Stimulated activated memory B cell treated with anti-CD40 and anti-IgM and Interleukin-4, amounts not matched to agents 10 μg/mL and 1 μg/mL and 100 μg/mL, for 72 hours (primary cell): ENCODE measurements at regions not wholly inside any gene's neighbourhood (a gene's known extent, or its start where the extent isn't known, plus 50 kb on each side); places are given as distances from the start of the nearest gene placed in this dataset.

Experiments used
- ATAC-seq: fragments of 150-1000 bp; cut with Tn5 transposase; 2 replicates; pipeline ENCODE4 v1.10.0; 2021
- H3K27ac Mint-ChIP-seq: one replicate; pipeline ENCODE4 v1.8.0; 2022; ENCODE audit warnings: mild to moderate bottlenecking, mixed read lengths
- H3K27me3 Mint-ChIP-seq: one replicate; pipeline ENCODE4 v1.8.0; 2022; ENCODE audit warnings: mixed read lengths
- H3K36me3 Mint-ChIP-seq: one replicate; pipeline ENCODE4 v1.8.0; 2022; ENCODE audit warnings: mixed read lengths
- H3K4me1 Mint-ChIP-seq: one replicate; pipeline ENCODE4 v1.8.0; 2022; ENCODE audit warnings: mixed read lengths
- H3K4me3 Mint-ChIP-seq: one replicate; pipeline ENCODE4 v1.8.0; 2022; ENCODE audit warnings: mild to moderate bottlenecking, moderate library complexity, mixed read lengths
- H3K9me3 Mint-ChIP-seq: one replicate; pipeline ENCODE4 v1.8.0; 2022; ENCODE audit warnings: mixed read lengths

GRCh38 chr18:41351430-41351829 is 603.6 kb upstream of the PIK3C3 start:
- no peak overlapping the region for H3K27ac Mint-ChIP-seq
- no peak for ATAC-seq
- no peaks in the 10 kb centered on the region for H3K36me3 Mint-ChIP-seq
- no peaks in the 10 kb centered on the region for H3K27me3 Mint-ChIP-seq
- no peak overlapping the region for H3K4me3 Mint-ChIP-seq
- H3K9me3 Mint-ChIP-seq: peaks cover 3% of the 10 kb centered on the region
- H3K4me1 Mint-ChIP-seq: no peaks in the 10 kb centered on the region

GRCh38 chr18:41347057-41347456 is 608.0 kb upstream of the PIK3C3 start:
- Mint-ChIP-seq H3K27ac (no peak overlapping the region), H3K27me3 (no peaks in the 10 kb centered on the region), H3K4me1 (no peaks in the 10 kb centered on the region), H3K9me3 (peaks cover 4% of the 10 kb centered on the region), H3K4me3 (no peak overlapping the region), H3K36me3 (no peaks in the 10 kb centered on the region)
- ATAC-seq: no peak

GRCh38 chr18:41343808-41344207 is 611.2 kb upstream of the PIK3C3 start:
- no peak overlapping the region for H3K4me3 Mint-ChIP-seq
- no peak overlapping the region for H3K27ac Mint-ChIP-seq
- no peaks in the 10 kb centered on the region for H3K4me1 Mint-ChIP-seq
- ATAC-seq: no peak
- peaks cover 8% of the 10 kb centered on the region for H3K9me3 Mint-ChIP-seq
- H3K36me3 Mint-ChIP-seq: no peaks in the 10 kb centered on the region
- no peaks in the 10 kb centered on the region for H3K27me3 Mint-ChIP-seq

GRCh38 chr18:41338341-41338740 is 616.7 kb upstream of the PIK3C3 start:
- no peak overlapping the region for H3K4me3 Mint-ChIP-seq
- no peaks in the 10 kb centered on the region for H3K4me1 Mint-ChIP-seq
- H3K27ac Mint-ChIP-seq: no peak overlapping the region
- peaks cover 11% of the 10 kb centered on the region for H3K9me3 Mint-ChIP-seq
- H3K27me3 Mint-ChIP-seq: no peaks in the 10 kb centered on the region
- no peak for ATAC-seq
- H3K36me3 Mint-ChIP-seq: no peaks in the 10 kb centered on the region

- ATAC-seq: no peak
- no peaks in the 10 kb centered on the region for H3K4me1 Mint-ChIP-seq
- H3K27me3 Mint-ChIP-seq: no peaks in the 10 kb centered on the region
- no peak overlapping the region for H3K27ac Mint-ChIP-seq
- H3K9me3 Mint-ChIP-seq: peaks cover 7% of the 10 kb centered on the region
- H3K36me3 Mint-ChIP-seq: no peaks in the 10 kb centered on the region
- H3K4me3 Mint-ChIP-seq: no peak overlapping the region
These were observed 623.4 kb upstream of the PIK3C3 start for GRCh38 chr18:41331661-41332060.

- no peaks in the 10 kb centered on the region for H3K27me3 Mint-ChIP-seq
These were observed 628.7 kb upstream of the PIK3C3 start for GRCh38 chr18:41326311-41326710.

GRCh38 chr18:41324934-41325333 is 630.1 kb upstream of the PIK3C3 start:
- Mint-ChIP-seq H3K36me3 (no peaks in the 10 kb centered on the region), H3K9me3 (peaks cover 16% of the 10 kb centered on the region)

More at GRCh38 chr18:41326311-41326710, 628.7 kb upstream of the PIK3C3 start:
- Mint-ChIP-seq H3K4me3 (no peak overlapping the region), H3K27ac (no peak overlapping the region), H3K9me3 (peaks cover 13% of the 10 kb centered on the region), H3K4me1 (no peaks in the 10 kb centered on the region), H3K36me3 (no peaks in the 10 kb centered on the region)
- no peak for ATAC-seq

GRCh38 chr18:41324020-41324791 is 630.8 kb upstream of the PIK3C3 start:
- Mint-ChIP-seq H3K36me3 (no peaks in the 10 kb centered on the region), H3K27me3 (no peaks in the 10 kb centered on the region), H3K4me1 (no peaks in the 10 kb centered on the region), H3K4me3 (no peak overlapping the region), H3K9me3 (peaks cover 16% of the 10 kb centered on the region), H3K27ac (no peak overlapping the region)
- no peak for ATAC-seq

More at GRCh38 chr18:41324934-41325333, 630.1 kb upstream of the PIK3C3 start:
- no peaks in the 10 kb centered on the region for H3K4me1 Mint-ChIP-seq
- no peak overlapping the region for H3K27ac Mint-ChIP-seq
- no peak for ATAC-seq
- no peaks in the 10 kb centered on the region for H3K27me3 Mint-ChIP-seq
- H3K4me3 Mint-ChIP-seq: no peak overlapping the region

- Mint-ChIP-seq H3K27ac (no peak overlapping the region), H3K4me3 (no peak overlapping the region), H3K9me3 (peaks cover 18% of the 10 kb centered on the region), H3K4me1 (no peaks in the 10 kb centered on the region), H3K27me3 (no peaks in the 10 kb centered on the region), H3K36me3 (no peaks in the 10 kb centered on the region)
- no peak for ATAC-seq
These were observed 632.0 kb upstream of the PIK3C3 start for GRCh38 chr18:41323044-41323443.

- no peak overlapping the region for H3K27ac Mint-ChIP-seq
- H3K4me1 Mint-ChIP-seq: no peaks in the 10 kb centered on the region
- ATAC-seq: no peak
- no peak overlapping the region for H3K4me3 Mint-ChIP-seq
- no peaks in the 10 kb centered on the region for H3K36me3 Mint-ChIP-seq
- H3K9me3 Mint-ChIP-seq: peaks cover 11% of the 10 kb centered on the region
- no peaks in the 10 kb centered on the region for H3K27me3 Mint-ChIP-seq
These were observed 634.9 kb upstream of the PIK3C3 start for GRCh38 chr18:41320100-41320499.

GRCh38 chr18:41315134-41315533 is 639.9 kb upstream of the PIK3C3 start:
- no peaks in the 10 kb centered on the region for H3K27me3 Mint-ChIP-seq
- H3K9me3 Mint-ChIP-seq: peaks cover 3% of the 10 kb centered on the region
- no peak overlapping the region for H3K4me3 Mint-ChIP-seq
- no peak for ATAC-seq
- H3K27ac Mint-ChIP-seq: no peak overlapping the region
- no peaks in the 10 kb centered on the region for H3K4me1 Mint-ChIP-seq
- H3K36me3 Mint-ChIP-seq: no peaks in the 10 kb centered on the region

- Mint-ChIP-seq H3K27ac (no peak overlapping the region), H3K27me3 (no peaks in the 10 kb centered on the region), H3K9me3 (no peaks in the 10 kb centered on the region), H3K36me3 (no peaks in the 10 kb centered on the region), H3K4me3 (no peak overlapping the region), H3K4me1 (no peaks in the 10 kb centered on the region)
- ATAC-seq: no peak
These were observed 643.2 kb upstream of the PIK3C3 start for GRCh38 chr18:41311571-41312547.

GRCh38 chr18:41297740-41298139 is 657.3 kb upstream of the PIK3C3 start:
- no peak overlapping the region for H3K27ac Mint-ChIP-seq
- ATAC-seq: no peak
- no peaks in the 10 kb centered on the region for H3K36me3 Mint-ChIP-seq
- no peaks in the 10 kb centered on the region for H3K4me1 Mint-ChIP-seq
- no peak overlapping the region for H3K4me3 Mint-ChIP-seq
- no peaks in the 10 kb centered on the region for H3K27me3 Mint-ChIP-seq
- H3K9me3 Mint-ChIP-seq: peaks cover 7% of the 10 kb centered on the region

GRCh38 chr18:41269294-41269693 is 685.7 kb upstream of the PIK3C3 start:
- H3K4me3 Mint-ChIP-seq: no peak overlapping the region

GRCh38 chr18:41268271-41268670 is 686.8 kb upstream of the PIK3C3 start:
- peaks cover 5% of the 10 kb centered on the region for H3K9me3 Mint-ChIP-seq
- no peak overlapping the region for H3K27ac Mint-ChIP-seq
- H3K36me3 Mint-ChIP-seq: no peaks in the 10 kb centered on the region
- H3K4me3 Mint-ChIP-seq: no peak overlapping the region
- ATAC-seq: no peak
- H3K27me3 Mint-ChIP-seq: no peaks in the 10 kb centered on the region
- H3K4me1 Mint-ChIP-seq: no peaks in the 10 kb centered on the region

More at GRCh38 chr18:41269294-41269693, 685.7 kb upstream of the PIK3C3 start:
- Mint-ChIP-seq H3K9me3 (peaks cover 5% of the 10 kb centered on the region), H3K27me3 (no peaks in the 10 kb centered on the region), H3K27ac (no peak overlapping the region), H3K36me3 (no peaks in the 10 kb centered on the region), H3K4me1 (no peaks in the 10 kb centered on the region)
- no peak for ATAC-seq
